Smooth muscle cell of the brain vasculature (primary cell): ENCODE measurements at regions not wholly inside any gene's neighbourhood (a gene's known extent, or its start where the extent isn't known, plus 50 kb on each side); places are given as distances from the start of the nearest gene placed in this dataset.
"Not testable (repeated sequence)": the region's sequence is repeated elsewhere in the genome, so short reads cannot be mapped to it uniquely, and the experiment has no call there.

ENCODE experiments used
- DNase-seq: peaks from one replicate; pipeline ENCODE4 v3.0.0-alpha.2; 2012; ENCODE audit warnings: low read depth, low spot score

DNA sequence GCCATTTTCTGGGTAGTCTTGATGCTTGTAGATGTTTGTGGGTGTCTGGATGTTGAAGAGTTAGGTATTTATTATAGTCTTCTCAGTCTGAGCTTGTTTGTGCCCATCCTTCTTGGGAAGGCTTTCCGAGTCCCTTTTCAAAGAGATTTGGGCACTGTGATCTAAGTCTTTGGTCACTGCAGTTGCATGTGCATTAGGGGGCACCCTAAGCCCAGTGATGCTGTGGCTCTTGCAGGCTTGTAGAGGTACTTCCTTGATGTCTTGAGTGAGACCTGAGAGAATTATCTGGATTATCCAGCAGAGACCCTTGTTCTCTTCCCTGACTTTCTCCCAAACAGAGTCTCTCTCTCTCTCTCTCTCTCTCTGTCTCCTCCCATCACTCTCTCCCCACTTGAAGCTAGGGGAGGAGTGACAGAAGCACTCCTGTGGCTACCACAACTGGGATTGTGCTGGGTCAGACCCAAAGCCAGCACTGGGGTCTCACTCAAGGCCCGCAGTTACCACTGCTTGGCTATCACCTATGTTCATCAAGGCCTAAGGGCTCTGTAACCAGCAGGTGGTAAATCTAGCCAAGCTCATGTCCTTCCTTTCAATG, 68.5 kb downstream of the TMCO5A start:
- peak; percentile 43 for DNase-seq

DNA sequence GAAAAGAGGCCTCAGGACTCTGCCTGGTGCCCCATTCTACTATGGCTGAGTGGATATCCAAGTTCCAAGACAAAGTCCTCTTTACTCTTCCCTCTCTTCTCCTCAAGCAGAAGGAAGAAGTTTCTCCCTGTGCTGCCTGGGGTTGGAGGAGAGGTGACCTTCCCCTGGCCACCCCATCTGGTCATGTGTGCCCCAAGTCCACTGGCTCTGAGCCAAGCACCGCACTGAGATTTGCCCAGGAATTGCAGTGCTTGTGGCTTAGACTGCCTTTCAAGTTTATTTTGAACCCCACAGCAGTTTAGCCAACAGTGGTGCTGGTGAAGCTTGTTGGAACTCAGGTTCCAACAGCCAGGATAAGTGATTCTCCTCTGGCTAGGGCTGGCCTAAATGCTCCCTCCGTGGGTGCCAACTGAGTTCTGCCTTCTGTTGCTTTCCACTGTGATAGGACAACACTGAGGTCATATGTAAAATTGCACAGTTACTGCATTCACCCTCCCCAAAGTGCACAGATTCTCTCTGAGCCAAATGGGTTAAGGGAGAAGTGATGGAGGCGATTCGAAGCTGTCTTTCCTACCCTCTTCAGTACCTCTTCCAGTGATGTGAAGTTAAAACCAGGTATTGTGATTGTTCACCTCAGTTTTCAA, 69.9 kb downstream of the TMCO5A start:
- no peak for DNase-seq

DNA sequence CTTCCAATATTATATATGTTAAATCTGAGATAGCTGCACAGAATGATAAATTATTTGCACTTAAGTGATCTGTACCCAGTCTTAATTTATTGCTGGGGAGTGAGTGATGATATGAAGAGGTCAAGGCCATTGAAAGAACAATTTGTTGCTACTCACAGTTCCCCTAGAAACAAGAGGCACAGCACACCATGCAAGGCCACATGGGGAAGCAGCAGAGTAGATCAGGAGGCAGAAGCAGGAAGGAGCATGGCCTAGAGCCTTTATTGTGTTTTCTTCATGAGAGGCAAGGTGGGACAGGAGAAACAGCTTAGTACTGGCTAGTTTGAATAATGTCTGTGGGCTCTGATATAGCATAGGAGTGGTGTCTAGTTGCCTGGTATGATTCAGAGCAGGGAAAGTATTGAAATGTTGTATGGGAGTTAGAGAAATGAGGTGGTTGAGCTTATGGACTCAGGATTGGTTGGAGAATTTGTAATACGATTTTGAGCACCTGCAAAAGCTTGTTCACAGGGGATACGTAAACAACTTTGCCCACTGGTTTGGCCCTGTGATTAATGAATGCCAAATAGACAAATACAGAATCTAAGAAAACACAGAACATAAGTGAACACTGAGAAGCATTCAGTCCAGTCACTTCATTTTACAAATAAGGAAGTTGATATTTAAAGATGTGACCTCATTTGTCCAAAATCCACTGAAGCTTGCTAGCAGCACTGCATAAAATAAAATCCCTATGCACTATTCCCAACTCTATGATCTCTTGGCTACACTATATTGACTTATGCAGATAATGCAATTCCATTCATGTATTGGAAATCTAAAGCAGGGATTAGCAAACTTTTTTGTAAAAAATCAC, 71.7 kb downstream of the TMCO5A start:
- no peak for DNase-seq

DNA sequence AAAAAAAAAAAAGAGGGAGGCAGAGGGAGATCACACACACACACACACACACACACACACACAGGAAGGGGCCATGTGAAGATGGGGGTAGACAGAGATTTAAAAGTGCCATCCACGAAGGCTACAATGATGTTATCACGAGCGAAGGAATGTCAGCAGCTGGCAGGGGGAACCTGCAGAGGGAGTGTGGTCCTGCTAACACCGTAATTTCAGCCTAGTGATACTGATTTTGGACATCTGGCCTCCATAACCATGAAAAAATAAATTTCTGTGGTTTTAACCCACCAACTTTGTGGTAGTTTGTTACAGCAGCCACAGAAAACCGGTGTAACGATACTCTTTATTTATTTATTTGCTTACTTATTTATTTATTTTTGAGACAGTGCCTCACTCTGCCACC, 76.0 kb downstream of the TMCO5A start:
- no peak for DNase-seq

DNA sequence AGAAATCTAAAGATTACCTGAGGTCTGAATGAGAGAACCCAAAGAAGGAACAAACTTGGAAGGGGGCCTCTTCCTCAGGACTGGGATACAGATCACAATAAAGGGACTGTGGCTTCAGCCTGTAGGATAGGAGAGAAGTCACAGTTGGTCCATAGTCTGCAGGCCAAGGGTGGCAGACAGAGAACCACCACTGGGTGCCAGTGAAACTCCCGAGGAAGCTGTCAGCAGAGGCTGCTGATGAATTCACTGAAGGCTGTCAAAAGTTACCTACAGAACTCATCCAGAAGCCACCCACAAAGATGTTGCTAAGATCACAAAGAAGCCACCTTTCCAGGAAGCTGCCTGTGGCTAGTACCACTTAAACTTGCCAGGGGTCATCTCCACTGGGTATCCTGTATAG, 78.5 kb downstream of the TMCO5A start:
- DNase-seq: no peak

DNA sequence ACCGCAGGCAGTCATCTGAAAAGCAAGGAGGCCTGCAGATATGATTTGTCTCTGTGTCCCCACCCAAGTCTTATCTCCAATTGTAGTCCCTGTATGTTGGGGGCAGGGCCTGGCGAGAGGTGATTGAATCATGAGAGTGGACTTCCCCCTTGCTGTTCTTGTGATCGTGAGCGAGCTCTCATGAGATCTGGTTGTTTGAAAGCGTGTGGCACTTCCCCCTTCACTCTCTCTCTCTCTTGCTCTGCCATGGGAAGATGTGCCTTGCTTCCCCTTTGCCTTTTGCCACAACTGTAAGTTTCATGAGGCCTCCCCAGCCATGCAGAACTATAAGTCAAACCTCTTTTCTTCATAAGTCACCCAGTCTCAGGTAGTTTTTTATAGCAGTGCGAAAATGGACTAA, 83.3 kb downstream of the TMCO5A start:
- DNase-seq: no peak

DNA sequence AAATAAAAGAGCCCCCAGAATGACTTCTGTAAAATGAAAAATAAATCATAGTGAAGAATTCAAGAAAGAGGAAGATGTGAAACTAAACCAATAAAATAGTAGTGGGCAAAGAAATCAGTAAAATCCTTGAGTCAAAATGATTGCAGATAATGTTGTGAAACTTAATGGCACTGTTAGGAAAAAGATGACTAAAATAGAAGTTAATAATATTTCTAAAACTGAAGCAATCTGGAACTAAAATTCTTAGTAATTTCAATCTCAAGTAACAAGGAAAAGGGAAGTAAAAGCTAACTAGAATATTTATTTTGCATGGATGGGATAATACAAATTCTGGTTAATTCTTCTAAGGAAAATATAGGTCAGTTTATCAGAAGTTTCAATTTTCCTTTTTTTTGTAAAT, 84.6 kb downstream of the TMCO5A start:
- DNase-seq: no peak

DNA sequence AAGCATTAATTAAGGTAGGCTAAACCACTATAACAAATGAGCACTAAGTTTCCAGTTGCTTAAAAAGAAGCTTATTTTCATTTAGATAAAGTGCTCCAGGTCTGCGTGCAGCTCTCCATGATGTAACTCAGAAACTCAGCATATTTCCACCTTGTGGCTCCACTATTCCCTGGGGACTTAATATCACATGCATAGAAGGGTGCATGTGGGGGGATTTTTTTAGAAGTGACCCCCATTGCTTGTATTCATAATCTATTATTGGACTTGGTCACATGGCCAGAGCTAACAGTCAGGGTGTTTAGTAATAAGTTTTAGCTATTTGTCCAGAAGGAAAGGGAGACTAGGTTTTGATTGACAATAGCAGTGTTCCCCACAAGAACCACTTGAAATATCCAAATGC, 86.8 kb downstream of the TMCO5A start:
- DNase-seq: no peak

DNA sequence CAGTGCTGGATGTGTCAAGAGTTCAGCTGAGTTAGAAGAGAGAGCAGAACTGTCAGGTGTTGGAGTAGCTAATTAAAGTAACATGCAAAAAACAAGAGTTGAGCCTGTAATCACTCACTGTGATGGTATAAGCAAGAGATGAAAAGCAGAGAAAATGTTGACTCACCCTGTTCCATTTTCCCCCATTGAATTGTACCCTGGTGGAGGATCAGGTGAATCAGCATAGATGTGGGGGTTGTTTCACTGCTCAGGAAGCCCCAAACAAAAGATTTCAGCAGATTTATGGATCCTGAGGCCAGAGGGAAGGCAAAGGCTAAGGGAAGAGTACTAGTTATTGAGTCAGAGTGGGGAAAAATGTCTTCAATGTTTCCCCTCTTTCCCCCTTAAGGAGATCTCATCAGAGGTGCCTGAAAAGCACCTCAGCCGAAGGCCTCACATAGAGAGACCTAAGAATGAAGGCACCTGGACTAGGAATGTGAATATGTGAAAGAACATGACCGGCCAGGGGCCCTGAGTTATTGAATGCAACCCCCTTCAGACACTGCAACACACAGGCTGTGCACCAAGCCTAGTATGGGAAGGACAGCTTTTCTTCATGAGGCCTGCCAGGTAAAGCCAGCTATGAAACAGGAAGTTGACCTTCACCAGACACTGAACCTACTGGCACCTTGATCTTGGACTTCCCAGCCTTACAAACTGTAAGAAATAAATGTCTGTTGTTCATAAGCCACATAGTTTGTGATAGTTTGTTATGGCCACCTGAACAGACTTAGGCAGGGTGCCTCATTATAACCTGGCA, 90.1 kb downstream of the TMCO5A start:
- no peak for DNase-seq

DNA sequence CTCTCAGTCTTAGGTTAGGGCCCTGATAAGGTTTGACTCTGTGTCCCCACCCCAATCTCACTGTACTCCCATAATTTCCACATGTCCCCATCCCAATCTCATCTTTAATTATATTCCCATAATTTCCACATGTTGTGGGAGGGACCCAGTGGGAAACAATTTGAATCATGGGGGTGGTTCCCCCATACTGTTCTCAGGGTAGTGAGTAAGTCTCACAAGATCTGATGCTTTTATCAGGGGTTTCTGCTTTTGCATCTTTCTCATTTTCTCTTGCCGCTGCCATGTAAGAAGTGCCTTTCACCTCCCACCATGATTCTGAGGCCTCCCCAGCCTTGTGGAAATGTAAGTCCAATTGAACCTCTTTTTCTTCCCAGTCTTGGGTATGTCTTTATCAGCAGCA, 91.2 kb downstream of the TMCO5A start:
- not testable (repeated sequence) for DNase-seq

DNA sequence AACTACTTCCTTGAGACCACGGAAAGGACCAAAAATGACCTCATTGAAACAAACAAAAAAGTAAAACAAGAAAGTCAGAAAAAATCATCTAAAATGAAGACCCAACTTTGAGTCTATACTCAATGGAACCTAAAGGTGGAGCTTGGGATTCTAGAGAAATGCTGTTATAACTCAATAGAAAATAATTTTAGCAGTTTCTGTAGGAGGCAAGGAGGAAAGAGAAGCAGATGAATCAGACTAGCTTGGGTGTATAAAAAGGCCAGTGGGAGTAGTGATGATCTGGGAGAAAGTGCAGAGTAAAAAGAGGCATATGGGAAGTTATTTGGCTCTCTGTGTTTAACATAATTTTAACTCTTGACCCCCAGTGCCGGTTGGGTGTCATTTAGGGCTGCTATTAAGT, 94.4 kb downstream of the TMCO5A start:
- DNase-seq: no peak

DNA sequence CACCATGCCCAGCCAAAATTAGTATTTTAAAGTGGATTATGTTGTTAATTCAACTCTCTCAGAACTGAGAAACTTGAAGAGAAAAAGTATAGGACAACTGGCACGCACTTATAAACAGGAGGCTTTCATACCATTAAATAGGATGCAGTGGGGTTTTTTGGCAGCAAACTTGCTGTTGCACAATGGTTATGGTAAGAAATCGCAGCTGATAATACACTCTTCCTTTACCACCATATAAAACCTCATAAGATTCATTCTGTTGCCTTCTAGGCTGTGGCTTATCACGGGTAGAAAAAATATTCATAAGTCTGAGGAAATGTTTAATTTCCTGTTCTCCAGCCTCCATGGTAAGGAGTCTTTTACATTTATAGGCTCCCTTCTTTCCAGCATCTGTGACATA, 95.3 kb downstream of the TMCO5A start:
- DNase-seq: no peak

DNA sequence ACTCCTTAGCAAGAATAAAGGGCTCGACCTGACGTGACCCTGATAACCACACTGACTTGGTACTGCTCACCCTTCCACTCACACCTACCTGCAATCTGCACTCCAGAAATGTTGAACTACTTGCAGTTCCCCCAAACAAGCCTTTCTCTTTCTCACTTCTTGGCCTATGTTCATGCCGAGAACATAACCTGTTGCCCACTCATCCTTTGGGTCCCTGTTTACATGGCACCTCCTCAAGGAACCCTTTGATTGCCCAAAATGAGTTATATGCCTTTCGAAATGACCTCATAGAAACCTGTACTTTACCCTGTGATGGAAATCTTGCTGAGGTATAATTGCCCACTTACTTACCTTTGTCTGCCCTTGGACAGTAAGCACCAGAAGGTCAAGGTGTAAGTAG, 96.2 kb downstream of the TMCO5A start:
- no peak for DNase-seq

DNA sequence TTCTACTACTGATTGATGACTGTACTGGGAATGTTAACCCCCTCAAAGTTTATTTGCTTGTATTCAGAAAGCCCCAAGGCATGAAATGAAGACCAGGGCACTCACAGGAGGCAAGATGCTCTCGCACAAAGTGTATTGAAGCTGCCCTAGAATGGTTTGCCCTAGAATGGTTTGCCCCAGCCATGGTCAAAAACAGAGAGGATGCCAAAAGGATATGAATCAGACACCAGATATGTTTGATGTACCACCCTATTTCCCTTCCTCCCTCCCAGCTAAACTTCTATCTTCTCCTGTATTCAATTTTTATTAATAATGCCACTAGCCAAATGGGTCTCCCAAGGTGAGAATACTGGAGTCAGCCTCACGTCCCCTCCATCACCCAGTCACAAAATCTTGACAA, 101.3 kb downstream of the TMCO5A start:
- no peak for DNase-seq

DNA sequence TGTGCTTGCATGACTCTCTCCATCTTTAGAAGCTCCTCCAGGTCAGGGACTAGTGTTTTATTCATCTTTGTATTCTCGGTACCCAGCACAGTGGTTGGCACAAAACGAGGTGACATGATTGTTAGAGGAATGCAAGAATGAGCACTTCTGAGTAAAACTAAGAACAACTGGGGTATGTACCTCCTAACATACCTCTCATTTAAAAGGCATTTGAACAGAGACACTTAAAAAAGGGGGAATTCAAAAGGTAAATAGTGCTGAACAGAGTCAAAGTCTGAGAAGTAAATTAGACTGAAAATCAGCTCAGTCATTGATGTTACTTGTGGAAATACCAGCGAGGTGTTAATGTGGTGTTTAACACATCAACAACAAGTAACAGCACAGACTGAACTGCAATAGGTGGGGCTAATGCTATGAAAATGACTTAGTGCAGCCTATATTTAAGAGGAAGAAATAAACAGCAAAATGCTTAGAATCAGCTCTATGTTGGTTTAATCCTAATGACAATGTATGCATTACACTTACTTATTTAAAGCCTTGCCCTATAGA, 102.4 kb downstream of the TMCO5A start:
- no peak for DNase-seq

DNA sequence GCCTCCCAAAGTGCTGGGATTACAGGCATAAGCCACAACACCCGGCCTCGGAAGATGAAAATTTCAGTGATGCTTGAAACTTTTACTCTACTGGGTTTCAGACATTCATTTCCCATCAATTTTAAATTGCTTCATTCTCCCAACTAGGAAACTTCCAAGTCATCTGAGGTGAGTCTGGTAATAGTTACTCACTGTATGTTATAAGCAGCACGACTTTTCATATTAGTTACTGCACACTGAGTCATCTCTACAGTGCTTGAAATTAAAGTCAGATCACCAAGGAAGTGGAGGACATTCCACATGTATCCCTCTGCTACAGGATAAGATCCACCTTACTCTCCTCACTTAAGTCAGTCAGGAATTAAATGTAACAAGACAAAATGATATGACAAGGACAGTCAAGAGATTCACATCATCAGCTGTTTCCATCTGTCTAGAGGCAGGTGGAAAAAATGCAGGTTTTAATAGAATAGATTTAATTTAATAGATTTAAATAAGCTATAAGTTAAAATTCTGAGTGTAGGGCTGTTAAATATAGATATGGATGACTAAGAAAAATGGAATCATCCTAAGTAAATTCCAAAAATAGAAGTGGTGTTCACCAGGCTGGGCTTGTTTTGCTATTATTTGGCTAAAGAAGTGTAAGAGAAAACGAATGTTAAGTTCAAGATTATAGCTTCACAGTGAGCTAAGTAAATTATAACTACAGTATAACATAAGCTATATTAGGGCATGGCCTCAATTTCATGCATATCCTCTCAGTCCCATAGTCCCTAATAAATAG, 104.4 kb downstream of the TMCO5A start:
- DNase-seq: no peak

DNA sequence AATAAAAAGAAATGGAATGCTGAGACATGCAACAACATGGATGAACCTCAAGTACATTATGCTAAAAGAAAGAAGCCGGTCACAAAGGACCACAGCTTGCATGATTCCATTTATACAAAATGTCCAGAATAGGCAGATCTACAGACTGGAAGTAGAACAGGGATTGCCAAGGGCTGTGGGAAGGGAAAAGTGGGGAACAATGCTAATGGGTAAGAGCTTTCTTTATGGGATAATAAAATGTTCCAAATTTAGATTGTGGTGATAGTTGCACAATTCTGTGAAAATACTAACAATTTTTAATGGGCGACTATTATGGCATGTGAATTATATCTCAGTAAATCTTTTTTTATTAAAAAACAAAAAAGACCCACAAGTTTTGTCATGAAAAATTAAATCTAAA, 106.2 kb downstream of the TMCO5A start:
- DNase-seq: no peak

DNA sequence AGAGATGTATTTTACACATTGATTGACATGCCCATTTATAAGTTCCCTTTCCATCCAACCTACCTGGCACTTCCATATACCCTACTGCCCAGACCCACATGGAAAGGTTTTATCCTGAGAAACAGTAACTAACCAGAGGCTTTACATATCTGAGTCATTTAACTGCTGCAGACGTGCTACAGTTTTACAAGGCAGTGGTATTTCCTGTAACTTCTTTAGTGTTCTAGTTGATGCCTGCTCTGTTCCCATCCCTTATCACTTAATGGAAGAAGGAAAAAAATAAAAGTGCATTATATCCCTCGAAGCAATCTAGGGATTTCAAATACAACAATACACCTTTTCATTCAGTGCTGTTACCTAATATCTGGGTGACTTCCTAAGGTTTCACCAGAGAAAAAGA, 107.1 kb downstream of the TMCO5A start:
- no peak for DNase-seq

DNA sequence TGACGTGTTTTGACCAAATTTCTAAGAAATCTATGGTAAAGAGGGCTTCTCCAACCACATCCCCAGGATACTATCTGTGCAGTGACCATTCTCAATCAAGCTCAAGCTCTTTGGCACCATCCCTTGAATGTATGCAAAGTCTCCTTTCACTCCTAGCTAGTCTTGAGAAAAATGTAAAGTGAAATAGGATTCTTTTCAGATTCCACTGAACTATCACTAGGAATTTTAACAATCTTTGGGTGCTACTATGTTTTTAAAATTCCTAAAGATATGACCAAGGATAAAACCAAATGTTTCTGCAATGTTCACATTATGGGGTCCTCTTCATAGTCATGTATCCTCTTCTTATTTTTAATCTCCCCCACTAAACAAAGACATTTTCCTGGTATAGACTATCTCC, 107.8 kb downstream of the TMCO5A start:
- DNase-seq: no peak

DNA sequence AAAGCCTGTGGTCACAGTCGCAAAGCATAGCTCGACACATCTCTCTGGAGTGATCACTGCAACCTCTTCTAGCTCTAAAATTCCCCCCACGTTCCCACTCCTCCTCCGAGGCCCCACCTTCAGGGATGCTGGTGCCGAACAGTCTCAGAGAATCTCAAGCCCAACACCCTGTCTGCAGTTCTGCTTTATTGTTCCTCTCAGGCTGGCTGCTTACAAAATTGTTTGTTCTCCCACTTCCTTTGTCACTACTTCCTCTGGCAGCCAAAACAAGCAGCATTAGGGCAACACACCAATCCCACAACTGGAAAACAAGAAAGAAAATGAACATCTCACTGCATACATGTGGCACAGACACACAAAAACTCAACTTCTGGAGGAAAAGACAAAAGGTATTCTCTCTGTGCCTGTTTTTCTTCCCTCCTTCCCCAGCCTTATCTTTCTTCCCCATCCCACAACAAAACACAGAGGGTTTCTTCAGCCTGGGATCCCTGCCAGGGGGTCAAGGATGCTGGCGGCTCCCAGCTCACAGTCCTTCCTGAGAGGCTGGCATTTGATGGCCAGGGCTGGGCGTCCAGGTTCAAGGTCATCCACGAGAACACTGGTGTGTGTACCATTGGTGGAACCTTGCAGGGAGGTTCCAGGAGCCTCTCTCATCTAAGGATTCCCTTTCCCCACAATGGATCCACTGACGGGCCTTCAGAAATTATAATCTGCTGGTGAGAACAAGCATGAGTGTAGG, 108.4 kb downstream of the TMCO5A start:
- no peak for DNase-seq
